Smooth muscle cell (in vitro differentiated cells): ENCODE measurements at regions not wholly inside any gene's neighbourhood (a gene's known extent, or its start where the extent isn't known, plus 50 kb on each side); places are given as distances from the start of the nearest gene placed in this dataset.
"Not testable (repeated sequence)": the region's sequence is repeated elsewhere in the genome, so short reads cannot be mapped to it uniquely, and the experiment has no call there.

Experiments
- DNase-seq: peaks from one replicate; lab custom pipeline; 2025; ENCODE audit not compliant: unreplicated experiment; lab: John Stamatoyannopoulos, UW
- H2AFZ ChIP-seq: fragments of 200-600 bp; sonication (generic); 2 replicates; pipeline ENCODE4 v1.6.0; 2016; ENCODE audit warnings: antibody characterized with exemption, low read depth, mild to moderate bottlenecking
- H3F3A ChIP-seq: fragments of 200-600 bp; sonication (generic); 2 replicates; pipeline ENCODE4 v1.6.0; 2017; ENCODE audit warnings: antibody characterized with exemption, low read depth
- H3K27ac ChIP-seq: fragments of 200-600 bp; sonication (generic); 2 replicates; pipeline ENCODE4 v1.5.1; 2016; ENCODE audit warnings: low read depth, mild to moderate bottlenecking
- H3K27me3 ChIP-seq: fragments of 200-600 bp; sonication (generic); 2 replicates; pipeline ENCODE4 v1.6.1; 2016; ENCODE audit warnings: low read depth, mild to moderate bottlenecking
- H3K36me3 ChIP-seq: fragments of 200-600 bp; sonication (generic); 2 replicates; pipeline ENCODE4 v1.5.1; 2016; ENCODE audit warnings: low read depth
- H3K4me1 ChIP-seq: fragments of 200-600 bp; sonication (generic); 2 replicates; pipeline ENCODE4 v1.5.1; 2016; ENCODE audit warnings: low read depth
- H3K4me2 ChIP-seq: fragments of 200-600 bp; sonication (generic); 2 replicates; pipeline ENCODE4 v1.6.0; 2016; ENCODE audit warnings: mild to moderate bottlenecking
- H3K4me3 ChIP-seq: fragments of 200-600 bp; sonication (generic); 2 replicates; pipeline ENCODE4 v1.5.1; 2016; ENCODE audit warnings: mild to moderate bottlenecking
- H3K79me2 ChIP-seq: fragments of 200-600 bp; sonication (generic); 2 replicates; pipeline ENCODE4 v1.6.0; 2016; ENCODE audit warnings: low read depth, mild to moderate bottlenecking
- H3K9ac ChIP-seq: fragments of 200-600 bp; sonication (generic); 2 replicates; pipeline ENCODE4 v1.6.0; 2016; ENCODE audit warnings: low read depth
- H3K9me3 ChIP-seq: fragments of 200-600 bp; sonication (generic); replicated peaks from 2 replicates; pipeline ENCODE4 v1.5.1; 2016; ENCODE audit warnings: low read depth
- H4K20me1 ChIP-seq: fragments of 200-600 bp; sonication (generic); 2 replicates; pipeline ENCODE4 v1.6.0; 2016; ENCODE audit warnings: low read depth
- WGBS: methylation state at CpG from one replicate; pipeline ENCODE4 v1.1.7; 2016; ENCODE audit warnings: low lambda C conversion rate; 5-methylcytosine and 5-hydroxymethylcytosine counted together
- TF ChIP-seq, protein P1 (sequence below): fragments of 200-600 bp; sonication (generic); IDR thresholded peaks from 2 replicates; pipeline ENCODE4 v1.5.1; 2017; ENCODE audit warnings: borderline replicate concordance, mild to moderate bottlenecking, antibody characterized with exemption; ENCODE audit not compliant: insufficient read depth, poor library complexity, severe bottlenecking

- no peaks in the 10 kb centered on the region for H3K9me3 ChIP-seq
- no peak overlapping the region for H3K9ac ChIP-seq
- H3K79me2 ChIP-seq, result no peaks in the 10 kb centered on the region
- no peak overlapping the region for H2AFZ ChIP-seq
- WGBS, result 91% methylated on average over 4 of the region's 4 CpGs
- H3K27me3 ChIP-seq, result peaks cover 3% of the 10 kb centered on the region
- H3K4me3 ChIP-seq, result no peak overlapping the region
- DNase-seq, result no peak
- H3K4me1 ChIP-seq, result no peaks in the 10 kb centered on the region
- no peaks in the 10 kb centered on the region for H4K20me1 ChIP-seq
- H3K27ac ChIP-seq, result no peak overlapping the region
- H3K36me3 ChIP-seq, result no peaks in the 10 kb centered on the region
- no peak overlapping the region for H3K4me2 ChIP-seq
- TF ChIP-seq, protein P1, sequence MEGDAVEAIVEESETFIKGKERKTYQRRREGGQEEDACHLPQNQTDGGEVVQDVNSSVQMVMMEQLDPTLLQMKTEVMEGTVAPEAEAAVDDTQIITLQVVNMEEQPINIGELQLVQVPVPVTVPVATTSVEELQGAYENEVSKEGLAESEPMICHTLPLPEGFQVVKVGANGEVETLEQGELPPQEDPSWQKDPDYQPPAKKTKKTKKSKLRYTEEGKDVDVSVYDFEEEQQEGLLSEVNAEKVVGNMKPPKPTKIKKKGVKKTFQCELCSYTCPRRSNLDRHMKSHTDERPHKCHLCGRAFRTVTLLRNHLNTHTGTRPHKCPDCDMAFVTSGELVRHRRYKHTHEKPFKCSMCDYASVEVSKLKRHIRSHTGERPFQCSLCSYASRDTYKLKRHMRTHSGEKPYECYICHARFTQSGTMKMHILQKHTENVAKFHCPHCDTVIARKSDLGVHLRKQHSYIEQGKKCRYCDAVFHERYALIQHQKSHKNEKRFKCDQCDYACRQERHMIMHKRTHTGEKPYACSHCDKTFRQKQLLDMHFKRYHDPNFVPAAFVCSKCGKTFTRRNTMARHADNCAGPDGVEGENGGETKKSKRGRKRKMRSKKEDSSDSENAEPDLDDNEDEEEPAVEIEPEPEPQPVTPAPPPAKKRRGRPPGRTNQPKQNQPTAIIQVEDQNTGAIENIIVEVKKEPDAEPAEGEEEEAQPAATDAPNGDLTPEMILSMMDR, result no peak
- H3F3A ChIP-seq, result no peaks in the 10 kb centered on the region
These were observed 75.6 kb upstream of the SLC24A4 start for GRCh38 chr14:92247341-92247740.

DNA sequence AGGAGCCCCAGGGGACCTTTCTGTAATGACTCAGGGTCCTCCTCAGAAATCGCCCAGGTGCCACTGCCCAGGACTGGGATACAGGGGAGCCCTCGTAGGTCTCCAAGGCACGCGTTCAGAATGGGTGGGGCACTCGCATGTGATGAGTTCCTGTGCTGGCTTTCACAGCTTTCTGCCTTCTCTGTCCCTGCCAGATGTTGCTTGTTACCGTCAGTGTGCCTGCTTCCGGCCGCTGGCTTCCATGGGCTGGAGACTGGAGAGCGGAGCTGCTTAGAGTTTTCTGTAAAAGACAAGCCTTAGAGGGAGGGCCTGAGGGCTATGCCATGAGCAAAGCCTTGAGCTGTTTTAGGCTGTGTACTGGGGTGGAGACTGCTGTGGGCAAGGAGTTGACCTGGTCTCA is 75.0 kb upstream of the SLC24A4 start:
- Histone ChIP-seq H2AFZ (no peak overlapping the region), H3K9ac (no peak overlapping the region), H3K9me3 (no peaks in the 10 kb centered on the region), H3K4me2 (no peak overlapping the region), H4K20me1 (no peaks in the 10 kb centered on the region), H3F3A (no peaks in the 10 kb centered on the region), H3K4me1 (no peaks in the 10 kb centered on the region), H3K27me3 (peaks cover 6% of the 10 kb centered on the region), H3K4me3 (no peak overlapping the region), H3K79me2 (no peaks in the 10 kb centered on the region), H3K36me3 (no peaks in the 10 kb centered on the region), H3K27ac (no peak overlapping the region)
- 92% methylated on average over 9 of the region's 9 CpGs for WGBS
- DNase-seq, result no peak
- TF ChIP-seq, protein P1, result no peak

GRCh38 chr14:92248696-92249095 is 74.3 kb upstream of the SLC24A4 start:
- Histone ChIP-seq H3K79me2 (no peaks in the 10 kb centered on the region), H3K9me3 (no peaks in the 10 kb centered on the region), H3K36me3 (no peaks in the 10 kb centered on the region), H4K20me1 (no peaks in the 10 kb centered on the region), H3K4me3 (no peak overlapping the region), H3K9ac (no peak overlapping the region), H3F3A (no peaks in the 10 kb centered on the region), H2AFZ (no peak overlapping the region), H3K27me3 (peaks cover 14% of the 10 kb centered on the region), H3K27ac (no peak overlapping the region), H3K4me1 (no peaks in the 10 kb centered on the region), H3K4me2 (no peak overlapping the region)
- 90% methylated on average over 3 of the region's 3 CpGs for WGBS
- DNase-seq, result no peak
- TF ChIP-seq, protein P1, result no peak

- H3K4me2 ChIP-seq, H3K9me3 ChIP-seq, H3K4me3 ChIP-seq, H3F3A ChIP-seq, DNase-seq, H3K79me2 ChIP-seq, H2AFZ ChIP-seq, H4K20me1 ChIP-seq, H3K36me3 ChIP-seq, H3K9ac ChIP-seq, H3K4me1 ChIP-seq, H3K27ac ChIP-seq: not testable (repeated sequence)
- 79% methylated on average over 8 of the region's 8 CpGs for WGBS
- H3K27me3 ChIP-seq, result peaks cover 30% of the 10 kb centered on the region
These were observed 72.6 kb upstream of the SLC24A4 start for GRCh38 chr14:92250366-92250765.
